ENCODE measurements at regions not wholly inside any gene's neighbourhood (a gene's known extent, or its start where the extent isn't known, plus 50 kb on each side); places are given as distances from the start of the nearest gene placed in this dataset.

DNA sequence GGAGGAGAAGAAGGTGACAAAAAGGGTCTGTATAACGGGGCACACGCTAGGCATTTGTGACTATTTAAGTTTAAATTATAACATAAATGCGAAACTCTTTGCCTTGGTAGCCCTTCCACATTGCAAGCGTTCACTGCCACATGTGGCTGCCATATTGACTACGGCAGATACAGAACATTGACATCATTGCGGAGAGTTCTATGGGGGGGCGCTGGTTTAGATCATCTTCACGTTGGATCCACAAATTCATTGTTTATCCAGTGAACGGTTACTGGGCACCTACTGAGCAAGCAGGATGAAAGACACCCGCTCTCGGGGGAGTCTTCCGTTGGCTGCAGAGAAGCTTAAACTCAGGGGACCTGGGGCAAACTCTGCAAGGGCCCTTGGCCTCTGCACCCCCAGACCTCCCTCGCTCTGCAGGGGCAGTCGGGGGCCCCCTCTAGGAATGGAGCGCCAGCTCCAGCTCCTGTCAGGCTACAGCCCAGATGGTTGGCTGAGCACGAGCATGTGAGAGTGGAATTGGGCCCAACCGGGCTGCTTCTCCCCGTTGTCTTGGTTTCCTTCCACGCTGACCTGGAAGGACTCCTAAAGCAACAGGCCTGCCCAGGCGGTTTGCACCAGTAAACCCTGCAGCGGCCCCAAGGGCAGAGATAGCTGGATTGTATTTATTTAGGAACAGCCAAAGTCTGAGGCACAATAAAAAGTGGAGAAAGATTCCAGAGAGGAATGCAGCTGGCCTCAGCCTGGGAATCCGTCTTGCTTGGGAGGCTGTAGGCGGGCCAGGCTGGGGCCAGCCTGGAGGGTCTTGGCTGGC lies 172.2 kb downstream of the SEC14L1 start (continued):
- TF ChIP-seq, protein P1, sequence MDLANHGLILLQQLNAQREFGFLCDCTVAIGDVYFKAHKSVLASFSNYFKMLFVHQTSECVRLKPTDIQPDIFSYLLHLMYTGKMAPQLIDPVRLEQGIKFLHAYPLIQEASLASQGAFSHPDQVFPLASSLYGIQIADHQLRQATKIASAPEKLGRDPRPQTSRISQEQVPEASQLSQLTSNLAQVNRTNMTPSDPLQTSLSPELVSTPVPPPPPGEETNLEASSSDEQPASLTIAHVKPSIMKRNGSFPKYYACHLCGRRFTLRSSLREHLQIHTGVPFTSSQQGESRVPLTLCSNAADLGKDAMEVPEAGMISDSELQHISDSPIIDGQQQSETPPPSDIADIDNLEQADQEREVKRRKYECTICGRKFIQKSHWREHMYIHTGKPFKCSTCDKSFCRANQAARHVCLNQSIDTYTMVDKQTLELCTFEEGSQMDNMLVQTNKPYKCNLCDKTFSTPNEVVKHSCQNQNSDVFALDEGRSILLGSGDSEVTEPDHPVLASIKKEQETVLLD (CRISPR knock-in tag; IDR thresholded peaks at IDR 0.05; ENCODE audit: low read depth) = no peak
- TF ChIP-seq GABPA (IDR thresholded peaks at IDR 0.05; ENCODE audit: low read depth, low read length) = no peak
- no peak; the same call in 1 of the 2 replicates for TF ChIP-seq GABPA (CRISPR knock-in tag; IDR thresholded peaks at IDR 0.05; ENCODE audit: low read depth)
- no peak for TF ChIP-seq ZNF337 (CRISPR knock-in tag; IDR thresholded peaks at IDR 0.05; ENCODE audit: borderline replicate concordance, low read depth)
- TF ChIP-seq MYNN (CRISPR knock-in tag; IDR thresholded peaks at IDR 0.05; ENCODE audit: low read depth) = no peak
- no peak for TF ChIP-seq ETV5 (CRISPR knock-in tag; IDR thresholded peaks at IDR 0.05; ENCODE audit: borderline replicate concordance)
- TF ChIP-seq, protein P2, sequence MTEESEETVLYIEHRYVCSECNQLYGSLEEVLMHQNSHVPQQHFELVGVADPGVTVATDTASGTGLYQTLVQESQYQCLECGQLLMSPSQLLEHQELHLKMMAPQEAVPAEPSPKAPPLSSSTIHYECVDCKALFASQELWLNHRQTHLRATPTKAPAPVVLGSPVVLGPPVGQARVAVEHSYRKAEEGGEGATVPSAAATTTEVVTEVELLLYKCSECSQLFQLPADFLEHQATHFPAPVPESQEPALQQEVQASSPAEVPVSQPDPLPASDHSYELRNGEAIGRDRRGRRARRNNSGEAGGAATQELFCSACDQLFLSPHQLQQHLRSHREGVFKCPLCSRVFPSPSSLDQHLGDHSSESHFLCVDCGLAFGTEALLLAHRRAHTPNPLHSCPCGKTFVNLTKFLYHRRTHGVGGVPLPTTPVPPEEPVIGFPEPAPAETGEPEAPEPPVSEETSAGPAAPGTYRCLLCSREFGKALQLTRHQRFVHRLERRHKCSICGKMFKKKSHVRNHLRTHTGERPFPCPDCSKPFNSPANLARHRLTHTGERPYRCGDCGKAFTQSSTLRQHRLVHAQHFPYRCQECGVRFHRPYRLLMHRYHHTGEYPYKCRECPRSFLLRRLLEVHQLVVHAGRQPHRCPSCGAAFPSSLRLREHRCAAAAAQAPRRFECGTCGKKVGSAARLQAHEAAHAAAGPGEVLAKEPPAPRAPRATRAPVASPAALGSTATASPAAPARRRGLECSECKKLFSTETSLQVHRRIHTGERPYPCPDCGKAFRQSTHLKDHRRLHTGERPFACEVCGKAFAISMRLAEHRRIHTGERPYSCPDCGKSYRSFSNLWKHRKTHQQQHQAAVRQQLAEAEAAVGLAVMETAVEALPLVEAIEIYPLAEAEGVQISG (CRISPR knock-in tag; IDR thresholded peaks at IDR 0.05) = no peak
- no peak for TF ChIP-seq HDAC6 (IDR thresholded peaks at IDR 0.05; ENCODE audit: low read depth, low read length)
- TF ChIP-seq, protein P3, sequence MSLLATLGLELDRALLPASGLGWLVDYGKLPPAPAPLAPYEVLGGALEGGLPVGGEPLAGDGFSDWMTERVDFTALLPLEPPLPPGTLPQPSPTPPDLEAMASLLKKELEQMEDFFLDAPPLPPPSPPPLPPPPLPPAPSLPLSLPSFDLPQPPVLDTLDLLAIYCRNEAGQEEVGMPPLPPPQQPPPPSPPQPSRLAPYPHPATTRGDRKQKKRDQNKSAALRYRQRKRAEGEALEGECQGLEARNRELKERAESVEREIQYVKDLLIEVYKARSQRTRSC (CRISPR knock-in tag; IDR thresholded peaks at IDR 0.05; ENCODE audit: low read depth) = no peak
- no peak for TF ChIP-seq ZNF24 (IDR thresholded peaks at IDR 0.05)
- TF ChIP-seq, protein P4, sequence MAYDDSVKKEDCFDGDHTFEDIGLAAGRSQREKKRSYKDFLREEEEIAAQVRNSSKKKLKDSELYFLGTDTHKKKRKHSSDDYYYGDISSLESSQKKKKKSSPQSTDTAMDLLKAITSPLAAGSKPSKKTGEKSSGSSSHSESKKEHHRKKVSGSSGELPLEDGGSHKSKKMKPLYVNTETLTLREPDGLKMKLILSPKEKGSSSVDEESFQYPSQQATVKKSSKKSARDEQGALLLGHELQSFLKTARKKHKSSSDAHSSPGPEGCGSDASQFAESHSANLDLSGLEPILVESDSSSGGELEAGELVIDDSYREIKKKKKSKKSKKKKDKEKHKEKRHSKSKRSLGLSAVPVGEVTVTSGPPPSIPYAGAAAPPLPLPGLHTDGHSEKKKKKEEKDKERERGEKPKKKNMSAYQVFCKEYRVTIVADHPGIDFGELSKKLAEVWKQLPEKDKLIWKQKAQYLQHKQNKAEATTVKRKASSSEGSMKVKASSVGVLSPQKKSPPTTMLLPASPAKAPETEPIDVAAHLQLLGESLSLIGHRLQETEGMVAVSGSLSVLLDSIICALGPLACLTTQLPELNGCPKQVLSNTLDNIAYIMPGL (CRISPR knock-in tag; IDR thresholded peaks at IDR 0.05; ENCODE audit: borderline replicate concordance in 1 of 2, low read depth in 1 of 2) = no peak; a peak in 1 of 4 replicates
- no peak for TF ChIP-seq MTA1 (CRISPR knock-in tag; IDR thresholded peaks at IDR 0.05; ENCODE audit: borderline replicate concordance)
- no peak for TF ChIP-seq SMAD9 (CRISPR knock-in tag; IDR thresholded peaks at IDR 0.05)
- TF ChIP-seq MBD4 (IDR thresholded peaks at IDR 0.05; ENCODE audit: borderline replicate concordance, low read length) = no peak
- TF ChIP-seq ZNF614 (CRISPR knock-in tag; IDR thresholded peaks at IDR 0.05; ENCODE audit: borderline replicate concordance) = no peak
- TF ChIP-seq EZH2 (conservative IDR thresholded peaks at IDR 0.05; ENCODE audit: low read depth, low read length) = no peak
- no peak for TF ChIP-seq ZBTB1 (CRISPR knock-in tag; IDR thresholded peaks at IDR 0.05; ENCODE audit: borderline replicate concordance)
- TF ChIP-seq, protein P5, sequence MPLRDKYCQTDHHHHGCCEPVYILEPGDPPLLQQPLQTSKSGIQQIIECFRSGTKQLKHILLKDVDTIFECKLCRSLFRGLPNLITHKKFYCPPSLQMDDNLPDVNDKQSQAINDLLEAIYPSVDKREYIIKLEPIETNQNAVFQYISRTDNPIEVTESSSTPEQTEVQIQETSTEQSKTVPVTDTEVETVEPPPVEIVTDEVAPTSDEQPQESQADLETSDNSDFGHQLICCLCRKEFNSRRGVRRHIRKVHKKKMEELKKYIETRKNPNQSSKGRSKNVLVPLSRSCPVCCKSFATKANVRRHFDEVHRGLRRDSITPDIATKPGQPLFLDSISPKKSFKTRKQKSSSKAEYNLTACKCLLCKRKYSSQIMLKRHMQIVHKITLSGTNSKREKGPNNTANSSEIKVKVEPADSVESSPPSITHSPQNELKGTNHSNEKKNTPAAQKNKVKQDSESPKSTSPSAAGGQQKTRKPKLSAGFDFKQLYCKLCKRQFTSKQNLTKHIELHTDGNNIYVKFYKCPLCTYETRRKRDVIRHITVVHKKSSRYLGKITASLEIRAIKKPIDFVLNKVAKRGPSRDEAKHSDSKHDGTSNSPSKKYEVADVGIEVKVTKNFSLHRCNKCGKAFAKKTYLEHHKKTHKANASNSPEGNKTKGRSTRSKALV (CRISPR knock-in tag; IDR thresholded peaks at IDR 0.05) = no peak

All from HepG2 (cell line).